ENCODE measurements at regions not wholly inside any gene's neighbourhood (a gene's known extent, or its start where the extent isn't known, plus 50 kb on each side); places are given as distances from the start of the nearest gene placed in this dataset.

DNA sequence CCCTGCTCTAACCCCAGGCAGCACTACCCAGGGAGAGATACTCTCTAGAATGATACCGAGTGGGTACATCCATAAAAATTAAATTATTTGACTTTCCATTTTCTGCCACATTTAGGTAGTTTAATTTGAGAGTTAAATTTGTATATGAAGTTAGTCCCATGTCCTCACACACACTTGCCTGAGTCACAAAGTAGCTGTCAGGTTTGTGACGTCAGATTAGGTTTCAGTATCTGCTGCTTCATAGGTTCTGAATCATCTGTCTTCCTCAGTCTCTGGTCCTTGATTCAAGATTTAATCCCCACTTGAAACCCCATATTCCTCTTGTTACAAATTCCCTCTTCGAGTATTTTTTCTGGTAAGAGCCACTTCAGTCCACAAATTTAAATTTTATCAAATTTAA is 738.6 kb upstream of the FAM98A start:
- H3K27me3 ChIP-seq, result no peaks in the 10 kb centered on the region
- H3K9me3 ChIP-seq, result no peaks in the 10 kb centered on the region
- no peak overlapping the region for H3K4me3 ChIP-seq
- no peak overlapping the region for H3K27ac ChIP-seq
- TF ChIP-seq CTCF (IDR thresholded peaks at IDR 0.05), result no peak
- no peak for TF ChIP-seq POLR2A (IDR thresholded peaks at IDR 0.05)
- no peaks in the 10 kb centered on the region for H3K36me3 ChIP-seq
- no peaks in the 10 kb centered on the region for H3K4me1 ChIP-seq
- no peak for DNase-seq

DNA sequence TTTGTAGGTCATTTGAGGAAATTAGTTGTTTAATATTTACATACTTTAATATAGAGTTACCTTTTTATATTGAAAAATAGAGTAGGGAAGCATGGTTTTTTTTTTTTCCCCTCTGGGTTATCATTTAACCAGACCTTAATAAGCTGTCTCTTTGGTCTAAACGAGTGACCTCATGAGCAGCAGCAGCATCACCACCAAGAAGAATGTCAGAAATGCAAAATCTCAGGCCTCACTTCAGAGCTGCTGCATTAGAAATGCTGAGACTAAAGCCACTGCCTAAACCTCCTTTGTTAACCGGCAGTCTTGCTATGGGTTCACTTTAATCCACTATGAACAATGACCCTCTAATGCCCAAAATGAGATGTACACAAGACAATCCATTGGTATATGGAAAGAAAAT is 733.7 kb upstream of the FAM98A start:
- Histone ChIP-seq H3K9me3 (no peaks in the 10 kb centered on the region), H3K27ac (no peak overlapping the region), H3K4me1 (no peaks in the 10 kb centered on the region), H3K36me3 (no peaks in the 10 kb centered on the region), H3K4me3 (no peak overlapping the region), H3K27me3 (no peaks in the 10 kb centered on the region)
- no peak for DNase-seq
- TF ChIP-seq CTCF (IDR thresholded peaks at IDR 0.05) (no peak), POLR2A (IDR thresholded peaks at IDR 0.05) (no peak)

DNA sequence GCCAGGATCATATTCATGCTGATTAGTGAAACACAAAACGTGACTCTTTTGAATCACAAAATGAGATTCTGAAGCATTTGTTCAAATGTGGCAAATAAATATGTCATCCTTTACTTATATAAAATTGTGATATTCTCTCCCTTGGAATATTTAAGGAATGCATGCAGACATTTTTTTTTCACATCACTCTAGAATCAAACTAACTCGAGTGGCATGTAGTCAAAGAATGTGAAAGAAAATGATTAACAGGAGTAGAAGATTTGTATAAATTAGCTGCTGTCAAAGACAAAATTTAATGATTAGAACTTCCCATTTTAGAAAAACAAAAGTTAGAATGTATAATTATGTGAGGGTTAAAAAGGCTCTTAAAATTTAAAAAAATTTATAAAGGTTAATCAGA is 721.0 kb upstream of the FAM98A start:
- no peaks in the 10 kb centered on the region for H3K4me1 ChIP-seq
- TF ChIP-seq CTCF (IDR thresholded peaks at IDR 0.05) (no peak), POLR2A (IDR thresholded peaks at IDR 0.05) (no peak)
- H3K4me3 ChIP-seq, result no peak overlapping the region
- no peak for DNase-seq
- H3K27ac ChIP-seq, result no peak overlapping the region
- no peaks in the 10 kb centered on the region for H3K9me3 ChIP-seq
- no peaks in the 10 kb centered on the region for H3K36me3 ChIP-seq
- no peaks in the 10 kb centered on the region for H3K27me3 ChIP-seq

DNA sequence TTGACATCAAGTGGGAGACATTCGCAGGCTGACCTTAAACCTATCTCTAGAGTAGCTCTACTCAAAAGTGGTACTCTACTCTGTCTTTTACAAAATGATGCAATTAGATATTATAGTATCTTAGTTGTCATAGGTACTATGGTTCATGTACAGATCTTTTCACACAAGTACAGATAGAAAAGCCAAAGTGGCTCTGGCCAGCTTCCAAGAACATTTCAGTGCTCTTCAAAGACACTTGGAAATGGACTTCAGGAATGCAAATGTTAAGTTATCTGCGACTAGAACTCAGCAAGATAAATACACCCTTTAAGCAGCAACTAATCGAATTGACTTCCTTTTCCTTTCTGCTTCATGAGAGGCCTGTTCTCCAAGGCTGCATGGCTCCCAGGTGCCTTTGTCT is 718.7 kb upstream of the FAM98A start:
- no peak for TF ChIP-seq POLR2A (IDR thresholded peaks at IDR 0.05)
- no peak for TF ChIP-seq CTCF (IDR thresholded peaks at IDR 0.05)
- Histone ChIP-seq H3K27me3 (no peaks in the 10 kb centered on the region), H3K36me3 (no peaks in the 10 kb centered on the region), H3K4me3 (no peak overlapping the region), H3K27ac (no peak overlapping the region), H3K9me3 (no peaks in the 10 kb centered on the region), H3K4me1 (no peaks in the 10 kb centered on the region)
- no peak for DNase-seq

DNA sequence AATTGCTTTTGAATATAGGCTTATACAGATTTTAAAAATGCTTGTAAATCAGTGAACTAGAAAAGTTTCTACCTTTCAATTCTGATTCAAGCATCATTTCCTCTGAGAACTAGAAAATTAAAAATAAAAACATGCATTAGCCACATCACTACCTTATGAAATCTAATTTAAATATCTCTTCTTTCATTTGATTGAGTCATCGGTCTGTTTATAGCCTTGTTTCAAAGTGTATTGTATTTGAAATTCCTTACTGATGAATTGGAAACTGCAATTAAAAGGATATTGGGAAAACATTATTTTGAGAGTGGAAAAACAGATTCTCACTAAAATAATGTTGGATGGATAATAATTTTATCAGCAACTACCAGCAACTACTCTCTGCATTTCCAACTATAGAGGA is 717.7 kb upstream of the FAM98A start:
- no peak overlapping the region for H3K27ac ChIP-seq
- H3K4me3 ChIP-seq, result no peak overlapping the region
- no peak for DNase-seq
- no peaks in the 10 kb centered on the region for H3K27me3 ChIP-seq
- no peak for TF ChIP-seq CTCF (IDR thresholded peaks at IDR 0.05)
- TF ChIP-seq POLR2A (IDR thresholded peaks at IDR 0.05), result no peak
- no peaks in the 10 kb centered on the region for H3K4me1 ChIP-seq
- no peaks in the 10 kb centered on the region for H3K9me3 ChIP-seq
- H3K36me3 ChIP-seq, result no peaks in the 10 kb centered on the region

DNA sequence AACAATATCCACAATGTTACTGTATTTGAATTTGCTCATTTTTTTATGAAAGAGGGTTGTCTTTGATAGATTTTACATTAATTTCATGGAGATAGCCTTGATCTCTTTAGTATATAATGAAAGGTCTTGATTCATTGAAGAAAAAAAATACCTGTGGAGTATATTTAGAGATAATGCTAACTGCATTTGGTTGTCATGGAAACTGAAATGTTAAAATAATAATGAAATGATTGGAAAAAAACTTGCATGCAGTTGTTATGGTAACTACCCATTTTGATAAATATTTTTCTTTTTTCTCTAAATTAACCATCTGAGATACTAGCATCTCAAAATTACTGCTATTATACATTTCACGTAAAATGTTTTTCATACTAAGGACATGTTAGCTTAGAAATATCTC is 712.7 kb upstream of the FAM98A start:
- no peak for TF ChIP-seq POLR2A (IDR thresholded peaks at IDR 0.05)
- Histone ChIP-seq H3K4me3 (no peak overlapping the region), H3K9me3 (no peaks in the 10 kb centered on the region), H3K4me1 (no peaks in the 10 kb centered on the region), H3K36me3 (no peaks in the 10 kb centered on the region), H3K27me3 (no peaks in the 10 kb centered on the region), H3K27ac (no peak overlapping the region)
- no peak for DNase-seq
